HG03039 (cell line): ENCODE measurements at regions not wholly inside any gene's neighbourhood (a gene's known extent, or its start where the extent isn't known, plus 50 kb on each side); places are given as distances from the start of the nearest gene placed in this dataset.

Experiments
- ATAC-seq: cut with Tn5 transposase; IDR thresholded peaks from one replicate; pipeline ENCODE4 v1.9.1; 2021; ENCODE audit warnings: mild to moderate bottlenecking, moderate library complexity; ENCODE audit not compliant: unreplicated experiment

GRCh38 chr2:19750136-19750535, 151.6 kb downstream of the TTC32 start:
- no peak for ATAC-seq

- ATAC-seq, result no peak
Observed at GRCh38 chr2:19749507-19749836, 152.3 kb downstream of the TTC32 start.

GRCh38 chr2:19748711-19749506, 152.9 kb downstream of the TTC32 start:
- ATAC-seq, result no peak

- no peak for ATAC-seq
Observed at GRCh38 chr2:19748073-19748375, 153.8 kb downstream of the TTC32 start.

- no peak for ATAC-seq
Observed at GRCh38 chr2:19747310-19748072, 154.3 kb downstream of the TTC32 start.

- no peak for ATAC-seq
Observed at GRCh38 chr2:19746611-19747309, 155.0 kb downstream of the TTC32 start.

GRCh38 chr2:19746137-19746600, 155.6 kb downstream of the TTC32 start:
- no peak for ATAC-seq

GRCh38 chr2:19745318-19746136, 156.3 kb downstream of the TTC32 start:
- no peak for ATAC-seq

- no peak for ATAC-seq
Observed at GRCh38 chr2:19744456-19745199, 157.2 kb downstream of the TTC32 start.

GRCh38 chr2:19743641-19744040, 158.1 kb downstream of the TTC32 start:
- ATAC-seq, result no peak

- no peak for ATAC-seq
Observed at GRCh38 chr2:19742872-19743271, 158.9 kb downstream of the TTC32 start.

GRCh38 chr2:19739256-19739655, 162.5 kb downstream of the TTC32 start:
- no peak for ATAC-seq

GRCh38 chr2:19738707-19739106, 163.1 kb downstream of the TTC32 start:
- ATAC-seq, result no peak

- ATAC-seq, result no peak
Observed at GRCh38 chr2:19736191-19736831, 165.5 kb downstream of the TTC32 start.

GRCh38 chr2:19733951-19734425, 167.8 kb downstream of the TTC32 start:
- ATAC-seq, result no peak

GRCh38 chr2:19733390-19733789, 168.4 kb downstream of the TTC32 start:
- no peak for ATAC-seq

- no peak for ATAC-seq
Observed at GRCh38 chr2:19732255-19732654, 169.5 kb downstream of the TTC32 start.

- ATAC-seq, result no peak
Observed at GRCh38 chr2:19731515-19731914, 170.3 kb downstream of the TTC32 start.

GRCh38 chr2:19731037-19731436, 170.7 kb downstream of the TTC32 start:
- no peak for ATAC-seq

GRCh38 chr2:19728125-19728524, 173.7 kb downstream of the TTC32 start:
- ATAC-seq, result no peak
